CD14-positive monocyte (primary cell): ENCODE measurements at regions not wholly inside any gene's neighbourhood (a gene's known extent, or its start where the extent isn't known, plus 50 kb on each side); places are given as distances from the start of the nearest gene placed in this dataset.

Experiments
- DNase-seq, 3 donors: peaks; one replicate each; pipeline ENCODE4 v3.0.0-alpha.2; 2011 to 2022
- H2AFZ ChIP-seq: 2 replicates; pipeline ENCODE4 v1.6.0; 2012; ENCODE audit warnings: mild to moderate bottlenecking, low read depth, low read length, inconsistent platforms; ENCODE audit not compliant: insufficient read depth, poor library complexity, severe bottlenecking
- H3K27ac ChIP-seq, 2 donors: 1 replicate in 1 of 2; 2 replicates in 1 of 2; pipeline ENCODE4 v1.5.1; 2012 to 2013; ENCODE audit warnings: low read length in 2 of 2, control low read depth in 1 of 2, inconsistent platforms in 1 of 2, low read depth in 1 of 2, mild to moderate bottlenecking in 1 of 2
- H3K27me3 ChIP-seq, 2 donors: one replicate each; pipeline versions ENCODE4 v1.6.0 to v1.6.1; 2011 to 2013; ENCODE audit warnings: low read length in 2 of 2; ENCODE audit not compliant: control insufficient read depth in 2 of 2, insufficient read depth in 2 of 2
- H3K36me3 ChIP-seq, 2 donors: replicated peaks in 1 of 2; 1 replicate in 1 of 2; 2 replicates in 1 of 2; pipeline versions ENCODE4 v1.5.1 to v1.6.1; 2012 to 2013; ENCODE audit warnings: low read length in 2 of 2, control low read depth in 1 of 2, inconsistent platforms in 1 of 2, mild to moderate bottlenecking in 1 of 2; ENCODE audit not compliant: insufficient read depth in 2 of 2, control insufficient read depth in 1 of 2
- H3K4me1 ChIP-seq, 2 donors: 1 replicate in 1 of 2; 2 replicates in 1 of 2; pipeline versions ENCODE4 v1.5.1 to v1.6.1; 2012 to 2013; ENCODE audit warnings: low read length in 2 of 2, control low read depth in 1 of 2, inconsistent platforms in 1 of 2, mild to moderate bottlenecking in 1 of 2, moderate library complexity in 1 of 2; ENCODE audit not compliant: insufficient read depth in 2 of 2, control insufficient read depth in 1 of 2
- H3K4me2 ChIP-seq: replicated peaks from 2 replicates; pipeline ENCODE3; 2012; ENCODE audit warnings: low read length, moderate library complexity, mild to moderate bottlenecking; ENCODE audit not compliant: poor library complexity, severe bottlenecking; ENCODE audit errors: extremely low read depth
- H3K4me3 ChIP-seq, 3 experiments: fragments of 200-600 bp in 1 of 3; sonication (generic) in 1 of 3; replicated peaks in 1 of 3; 1 replicate in 2 of 3; 2 replicates in 1 of 3; pipeline ENCODE4 v1.5.1; 2011 to 2013; ENCODE audit warnings: low read length in 3 of 3, mild to moderate bottlenecking in 3 of 3, control low read depth in 2 of 3, low read depth in 2 of 3, inconsistent platforms in 1 of 3, moderate library complexity in 1 of 3
- H3K79me2 ChIP-seq: 2 replicates; pipeline ENCODE4 v1.6.0; 2012; ENCODE audit warnings: mild to moderate bottlenecking, control low read depth, inconsistent platforms, low read length, moderate library complexity; ENCODE audit not compliant: insufficient read depth
- H3K9ac ChIP-seq: 2 replicates; pipeline ENCODE4 v1.6.0; 2017; ENCODE audit warnings: low read length, mild to moderate bottlenecking; ENCODE audit not compliant: insufficient read depth, poor library complexity, severe bottlenecking
- H3K9me3 ChIP-seq, 2 donors: replicated peaks in 1 of 2; 1 replicate in 1 of 2; 2 replicates in 1 of 2; pipeline versions ENCODE4 v1.5.1 to v1.6.1; 2012 to 2013; ENCODE audit warnings: low read length in 2 of 2, control low read depth in 1 of 2; ENCODE audit not compliant: control insufficient read depth in 1 of 2, insufficient read depth in 1 of 2
- H4K20me1 ChIP-seq: 2 replicates; pipeline ENCODE4 v1.6.0; 2012; ENCODE audit warnings: mild to moderate bottlenecking, low read length, control low read depth, moderate library complexity; ENCODE audit not compliant: insufficient read depth
- H3K27ac Mint-ChIP-seq, 7 donors: one replicate each; pipeline ENCODE4 v1.8.0; 2020; ENCODE audit warnings: mild to moderate bottlenecking in 7 of 7, mixed read lengths in 7 of 7, moderate library complexity in 6 of 7, inconsistent platforms in 2 of 7
- H3K27me3 Mint-ChIP-seq, 3 donors: one replicate each; pipeline ENCODE4 v1.8.0; 2021 to 2022; ENCODE audit warnings: low read depth in 3 of 3, mild to moderate bottlenecking in 3 of 3, mixed read lengths in 3 of 3, moderate library complexity in 3 of 3, inconsistent platforms in 1 of 3
- H3K36me3 Mint-ChIP-seq, 2 donors: one replicate each; pipeline ENCODE4 v1.8.0; 2020; ENCODE audit warnings: mixed read lengths in 2 of 2, inconsistent platforms in 1 of 2, mild to moderate bottlenecking in 1 of 2
- H3K4me1 Mint-ChIP-seq: one replicate; pipeline ENCODE4 v1.8.0; 2020; ENCODE audit warnings: mild to moderate bottlenecking, mixed read lengths
- H3K4me3 Mint-ChIP-seq, 2 donors: one replicate each; pipeline ENCODE4 v1.8.0; 2020; ENCODE audit warnings: mild to moderate bottlenecking in 2 of 2, mixed read lengths in 2 of 2, moderate library complexity in 1 of 2
- H3K9me3 Mint-ChIP-seq, 7 donors: one replicate each; pipeline ENCODE4 v1.8.0; 2020 to 2022; ENCODE audit warnings: mixed read lengths in 7 of 7, mild to moderate bottlenecking in 6 of 7, moderate library complexity in 6 of 7, inconsistent platforms in 2 of 7
- CTCF ChIP-seq: fragments of 200-600 bp; IDR thresholded peaks from one replicate; pipeline ENCODE4 v1.8.0; 2022; ENCODE audit warnings: antibody characterized with exemption, mild to moderate bottlenecking
- WGBS: methylation state at CpG from one replicate; pipeline ENCODE4 v1.1.5; 2013; ENCODE audit warnings: missing lambda C conversion rate; ENCODE audit not compliant: insufficient coverage; 5-methylcytosine and 5-hydroxymethylcytosine counted together
- intact Hi-C, 2 donors: fragments of 100-400 bp; cut with micrococcal nuclease; formaldehyde crosslinking; loops; one replicate each; pipeline versions ENCODE4 v1.15.0 to v1.15.1; 2023

GRCh38 chr5:94021246-94021645, 279.8 kb upstream of the POU5F2 start:
- Histone ChIP-seq H3K36me3 (peaks cover 0 to 35% of the 10 kb centered on the region in 2 donors), H3K4me1 (no peaks in the 10 kb centered on the region), H2AFZ (no peak overlapping the region), H3K9ac (no peak overlapping the region), H3K9me3 (peaks cover 0 to 12% of the 10 kb centered on the region in 2 donors), H3K79me2 (no peaks in the 10 kb centered on the region), H3K27ac (no peak overlapping the region), H3K4me2 (no peak overlapping the region), H3K4me3 (no peak overlapping the region), H4K20me1 (no peaks in the 10 kb centered on the region), H3K27me3 (no peaks in the 10 kb centered on the region)
- peaks cover 0 to 1% (median 0%) of the 10 kb centered on the region in 3 donors for H3K27me3 Mint-ChIP-seq
- peaks cover 2% of the 10 kb centered on the region for H3K4me1 Mint-ChIP-seq
- WGBS, result 95% methylated on average over 2 of the region's 2 CpGs
- no peak overlapping the region for H3K4me3 Mint-ChIP-seq
- peaks cover 48 to 55% of the 10 kb centered on the region in 2 donors for H3K36me3 Mint-ChIP-seq
- DNase-seq, result no peak
- no peak overlapping the region for H3K27ac Mint-ChIP-seq
- TF ChIP-seq CTCF, result no peak
- H3K9me3 Mint-ChIP-seq, result peaks cover 11 to 29% (median 18%) of the 10 kb centered on the region in 7 donors
- intact Hi-C loops, result no loop called here

GRCh38 chr5:94017579-94017978, 276.2 kb upstream of the POU5F2 start:
- Histone ChIP-seq H4K20me1 (no peaks in the 10 kb centered on the region), H3K36me3 (peaks cover 0 to 40% of the 10 kb centered on the region in 2 donors), H3K79me2 (no peaks in the 10 kb centered on the region), H3K27ac (no peak overlapping the region), H2AFZ (no peak overlapping the region), H3K27me3 (no peaks in the 10 kb centered on the region), H3K4me1 (no peaks in the 10 kb centered on the region), H3K9me3 (peaks cover 5 to 38% of the 10 kb centered on the region in 2 donors), H3K4me3 (no peak overlapping the region), H3K4me2 (no peak overlapping the region), H3K9ac (no peak overlapping the region)
- WGBS, result no CpG with 5 or more reads among the region's 2 CpGs
- Mint-ChIP-seq H3K27ac (no peak overlapping the region), H3K27me3 (peaks cover 0 to 1% (median 0%) of the 10 kb centered on the region in 3 donors), H3K36me3 (peaks cover 49 to 73% of the 10 kb centered on the region in 2 donors), H3K4me1 (peaks cover 1% of the 10 kb centered on the region), H3K9me3 (peaks cover 32 to 57% (median 39%) of the 10 kb centered on the region in 7 donors), H3K4me3 (no peak overlapping the region)
- intact Hi-C loops, result no loop called here
- no peak for TF ChIP-seq CTCF
- DNase-seq, result no peak
